CD4-positive, alpha-beta memory T cell (primary cell): ENCODE measurements at regions not wholly inside any gene's neighbourhood (a gene's known extent, or its start where the extent isn't known, plus 50 kb on each side); places are given as distances from the start of the nearest gene placed in this dataset.

ENCODE experiments used
- CTCF ChIA-PET: fragments of 350-600 bp; sonication (Branson Sonifier 250); formaldehyde crosslinking; loops from one replicate; lab custom pipeline; 2021; ENCODE audit warnings: inconsistent platforms; ENCODE audit not compliant: partially characterized antibody; lab: Charles Lee
- POLR2A ChIA-PET: fragments of 350-600 bp; sonication (Branson Sonifier 250); formaldehyde crosslinking; loops from one replicate; lab custom pipeline; 2021; ENCODE audit not compliant: partially characterized antibody; lab: Charles Lee
- DNase-seq, 5 donors: peaks; one replicate each; pipeline versions ENCODE4 v3.0.0 to v3.0.0-alpha.2; 2020 to 2022; ENCODE audit warnings: mixed read lengths in 1 of 5
- H3K27ac ChIP-seq: one replicate; pipeline ENCODE4 v1.7.0; 2013; ENCODE audit warnings: low read depth, low read length
- H3K27me3 ChIP-seq: 2 replicates; pipeline ENCODE4 v1.7.0; 2013; ENCODE audit warnings: mild to moderate bottlenecking, low read length, moderate library complexity; ENCODE audit not compliant: insufficient read depth
- H3K36me3 ChIP-seq: 2 replicates; pipeline ENCODE4 v1.7.0; 2013; ENCODE audit warnings: mild to moderate bottlenecking, low read length, moderate library complexity; ENCODE audit not compliant: insufficient read depth
- H3K4me1 ChIP-seq: 2 replicates; pipeline ENCODE4 v1.7.0; 2013; ENCODE audit warnings: mild to moderate bottlenecking, low read length, moderate library complexity; ENCODE audit not compliant: insufficient read depth
- H3K4me3 ChIP-seq, 2 donors: one replicate each; pipeline ENCODE4 v1.7.0; 2013; ENCODE audit warnings: low read length in 2 of 2, mild to moderate bottlenecking in 1 of 2
- H3K9me3 ChIP-seq, 2 donors: one replicate each; pipeline ENCODE4 v1.7.0; 2013; ENCODE audit warnings: low read length in 2 of 2, control low read depth in 1 of 2; ENCODE audit not compliant: control insufficient read depth in 1 of 2
- H3K27ac Mint-ChIP-seq, 7 donors: one replicate each; pipeline ENCODE4 v1.8.0; 2020 to 2021; ENCODE audit warnings: mixed read lengths in 7 of 7, mild to moderate bottlenecking in 6 of 7, inconsistent platforms in 3 of 7, moderate library complexity in 3 of 7
- H3K27me3 Mint-ChIP-seq, 2 donors: one replicate each; pipeline ENCODE4 v1.8.0; 2020 to 2021; ENCODE audit warnings: mixed read lengths in 2 of 2
- H3K36me3 Mint-ChIP-seq, 2 donors: one replicate each; pipeline ENCODE4 v1.8.0; 2020 to 2021; ENCODE audit warnings: mixed read lengths in 2 of 2, inconsistent platforms in 1 of 2, mild to moderate bottlenecking in 1 of 2
- H3K4me1 Mint-ChIP-seq, 4 donors: one replicate each; pipeline ENCODE4 v1.8.0; 2020 to 2021; ENCODE audit warnings: mixed read lengths in 4 of 4, mild to moderate bottlenecking in 1 of 4
- H3K4me3 Mint-ChIP-seq, 8 donors: one replicate each; pipeline ENCODE4 v1.8.0; 2020 to 2021; ENCODE audit warnings: mixed read lengths in 8 of 8, mild to moderate bottlenecking in 7 of 8, moderate library complexity in 6 of 8, inconsistent platforms in 3 of 8
- H3K9me3 Mint-ChIP-seq, 8 donors: one replicate each; pipeline ENCODE4 v1.8.0; 2020 to 2021; ENCODE audit warnings: mixed read lengths in 8 of 8, mild to moderate bottlenecking in 5 of 8, inconsistent platforms in 3 of 8, moderate library complexity in 1 of 8
- intact Hi-C: fragments of 100-400 bp; cut with micrococcal nuclease; formaldehyde crosslinking; loops from one replicate; pipeline ENCODE4 v1.15.1; 2023

DNA sequence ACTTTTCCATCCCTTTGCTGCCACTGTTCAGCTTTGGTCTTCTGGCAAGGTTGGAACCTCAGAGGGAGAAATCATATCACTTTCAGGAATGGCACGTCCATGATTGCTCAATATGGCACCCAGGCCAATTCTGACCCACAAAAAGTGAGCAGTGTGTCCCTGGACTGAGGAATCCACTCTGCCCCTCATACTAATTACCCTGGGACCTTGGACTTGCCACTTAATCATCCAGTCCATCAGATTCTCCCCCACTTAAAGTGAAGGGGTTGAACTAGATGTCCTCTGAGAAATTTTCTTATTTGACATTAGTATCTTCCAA is 449.3 kb upstream of the CITED2 start:
- H3K9me3 ChIP-seq, result no peaks in the 10 kb centered on the region
- intact Hi-C loops, result no loop called here
- H3K9me3 Mint-ChIP-seq, result peaks cover 0 to 1% (median 0%) of the 10 kb centered on the region in 8 donors
- no peak for DNase-seq
- H3K4me1 ChIP-seq, result no peaks in the 10 kb centered on the region
- no peaks in the 10 kb centered on the region for H3K36me3 ChIP-seq
- H3K27me3 Mint-ChIP-seq, result peaks cover 0 to 17% of the 10 kb centered on the region in 2 donors
- no peaks in the 10 kb centered on the region for H3K4me1 Mint-ChIP-seq
- no peak overlapping the region for H3K4me3 Mint-ChIP-seq
- H3K4me3 ChIP-seq, result no peak overlapping the region
- H3K27ac ChIP-seq, result no peak overlapping the region
- ChIA-PET POLR2A (no interaction called here), CTCF (no interaction called here)
- H3K36me3 Mint-ChIP-seq, result no peaks in the 10 kb centered on the region
- no peaks in the 10 kb centered on the region for H3K27me3 ChIP-seq
- H3K27ac Mint-ChIP-seq, result no peak overlapping the region

DNA sequence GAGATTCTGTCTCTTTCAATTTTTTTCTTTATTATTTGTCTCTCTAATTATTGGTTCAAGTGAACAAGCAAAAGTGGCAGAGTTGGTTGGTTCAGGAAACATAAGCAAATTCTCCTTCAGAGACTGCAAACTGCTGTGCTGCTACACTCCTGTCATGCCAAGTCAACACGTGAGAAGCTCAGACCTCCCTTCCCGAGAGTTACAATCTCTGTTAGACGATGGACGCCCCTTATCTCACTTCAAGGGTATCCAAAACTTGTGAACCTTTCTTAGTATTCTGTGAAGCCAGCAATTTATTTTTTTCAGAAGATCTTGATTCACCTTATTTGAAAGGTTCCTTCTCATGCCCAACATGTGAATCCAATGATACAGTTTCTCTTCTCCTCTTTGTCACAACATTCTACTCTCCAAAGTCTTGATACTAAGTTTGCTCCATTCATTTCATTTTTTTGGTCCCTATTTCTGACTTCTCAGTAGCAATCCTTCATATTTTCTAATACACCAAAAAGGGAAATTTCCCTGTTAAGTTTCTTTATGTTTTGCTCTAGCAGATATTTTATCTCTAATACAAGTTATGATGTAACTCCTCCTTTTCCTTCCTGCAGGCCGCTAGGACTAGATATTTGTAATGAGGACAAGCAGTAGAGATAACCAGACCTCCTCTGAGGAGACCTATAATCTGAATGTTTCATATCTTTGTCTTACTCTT is 448.8 kb upstream of the CITED2 start:
- intact Hi-C loops, result no loop called here
- Histone ChIP-seq H3K4me3 (no peak overlapping the region), H3K36me3 (no peaks in the 10 kb centered on the region), H3K27me3 (no peaks in the 10 kb centered on the region), H3K27ac (no peak overlapping the region), H3K9me3 (no peaks in the 10 kb centered on the region), H3K4me1 (no peaks in the 10 kb centered on the region)
- no peaks in the 10 kb centered on the region for H3K36me3 Mint-ChIP-seq
- POLR2A ChIA-PET, result no interaction called here
- H3K27me3 Mint-ChIP-seq, result peaks cover 3 to 17% of the 10 kb centered on the region in 2 donors
- no peaks in the 10 kb centered on the region for H3K4me1 Mint-ChIP-seq
- no peak overlapping the region for H3K4me3 Mint-ChIP-seq
- no peak overlapping the region for H3K27ac Mint-ChIP-seq
- CTCF ChIA-PET, result no interaction called here
- DNase-seq, result no peak
- H3K9me3 Mint-ChIP-seq, result no peaks in the 10 kb centered on the region

- CTCF ChIA-PET, result no interaction called here
- H3K36me3 Mint-ChIP-seq, result no peaks in the 10 kb centered on the region
These were observed 447.3 kb upstream of the CITED2 start for GRCh38 chr6:139821676-139822223.

DNA sequence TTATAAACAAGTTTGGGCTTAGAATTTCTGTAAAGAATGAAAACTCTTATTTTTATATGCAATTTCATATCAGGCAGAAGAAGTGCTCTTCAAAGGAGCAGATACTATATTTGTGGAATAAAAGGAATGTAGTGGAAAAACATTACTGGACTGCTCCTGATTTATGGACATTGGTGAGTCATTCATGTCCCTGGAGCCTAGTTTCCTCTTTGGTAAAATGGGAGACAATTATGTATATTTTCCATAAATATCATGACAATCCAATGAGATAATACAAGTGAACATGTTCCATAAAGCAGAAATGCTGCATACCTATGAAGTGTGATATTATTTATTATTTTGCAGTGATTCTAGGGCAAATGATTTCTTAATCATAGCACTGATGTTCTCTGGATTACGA is 445.8 kb upstream of the CITED2 start:
- Mint-ChIP-seq H3K27me3 (peaks cover 6 to 18% of the 10 kb centered on the region in 2 donors), H3K4me1 (no peaks in the 10 kb centered on the region), H3K9me3 (peaks cover 0 to 4% (median 0%) of the 10 kb centered on the region in 8 donors), H3K4me3 (no peak overlapping the region), H3K36me3 (no peaks in the 10 kb centered on the region), H3K27ac (no peak overlapping the region)
- CTCF ChIA-PET, result no interaction called here
- no peak for DNase-seq
- intact Hi-C loops, result no loop called here
- POLR2A ChIA-PET, result no interaction called here
- Histone ChIP-seq H3K4me1 (no peaks in the 10 kb centered on the region), H3K36me3 (no peaks in the 10 kb centered on the region), H3K9me3 (no peaks in the 10 kb centered on the region), H3K27ac (no peak overlapping the region), H3K27me3 (no peaks in the 10 kb centered on the region), H3K4me3 (no peak overlapping the region)

More at GRCh38 chr6:139821676-139822223, 447.3 kb upstream of the CITED2 start:
- Histone ChIP-seq H3K27me3 (no peaks in the 10 kb centered on the region), H3K9me3 (no peaks in the 10 kb centered on the region), H3K4me3 (no peak overlapping the region), H3K36me3 (no peaks in the 10 kb centered on the region), H3K27ac (no peak overlapping the region), H3K4me1 (no peaks in the 10 kb centered on the region)
- Mint-ChIP-seq H3K4me1 (no peaks in the 10 kb centered on the region), H3K27me3 (peaks cover 3 to 18% of the 10 kb centered on the region in 2 donors), H3K9me3 (no peaks in the 10 kb centered on the region), H3K27ac (no peak overlapping the region), H3K4me3 (no peak overlapping the region)
- intact Hi-C loops, result no loop called here
- POLR2A ChIA-PET, result no interaction called here
- no peak for DNase-seq

- CTCF ChIA-PET, result no interaction called here
- no peaks in the 10 kb centered on the region for H3K9me3 ChIP-seq
- Mint-ChIP-seq H3K9me3 (peaks cover 0 to 4% (median 0%) of the 10 kb centered on the region in 8 donors), H3K4me1 (no peaks in the 10 kb centered on the region), H3K27ac (no peak overlapping the region), H3K4me3 (no peak overlapping the region), H3K27me3 (peaks cover 9 to 16% of the 10 kb centered on the region in 2 donors), H3K36me3 (no peaks in the 10 kb centered on the region)
- H3K36me3 ChIP-seq, result no peaks in the 10 kb centered on the region
- POLR2A ChIA-PET, result no interaction called here
- H3K4me1 ChIP-seq, result no peaks in the 10 kb centered on the region
- H3K27me3 ChIP-seq, result no peaks in the 10 kb centered on the region
- no peak for DNase-seq
- intact Hi-C loops, result no loop called here
- H3K27ac ChIP-seq, result no peak overlapping the region
- no peak overlapping the region for H3K4me3 ChIP-seq
These were observed 445.3 kb upstream of the CITED2 start for GRCh38 chr6:139819776-139820175.

DNA sequence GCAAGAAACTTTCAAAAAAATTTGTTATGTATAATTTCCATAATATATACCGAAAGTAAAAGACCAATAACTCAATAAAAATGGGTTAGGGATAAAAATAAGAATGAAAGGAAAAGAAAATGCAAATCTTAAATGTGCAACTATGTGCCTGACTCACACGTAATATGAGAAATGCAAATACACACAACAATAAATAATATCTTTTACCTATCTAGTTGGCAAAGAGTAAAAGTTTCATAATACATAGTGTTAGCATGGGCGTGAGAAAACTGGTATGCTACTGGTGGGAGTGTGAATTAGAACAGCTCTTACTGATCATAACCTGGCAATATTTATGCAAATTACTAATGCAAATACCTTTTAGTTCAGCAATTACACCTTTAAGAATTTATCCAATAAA is 438.5 kb upstream of the CITED2 start:
- Histone ChIP-seq H3K36me3 (no peaks in the 10 kb centered on the region), H3K27me3 (peaks cover 6% of the 10 kb centered on the region), H3K27ac (no peak overlapping the region), H3K9me3 (no peaks in the 10 kb centered on the region), H3K4me1 (no peaks in the 10 kb centered on the region), H3K4me3 (no peak overlapping the region)
- H3K27ac Mint-ChIP-seq, result no peak overlapping the region
- peaks cover 5 to 7% of the 10 kb centered on the region in 2 donors for H3K27me3 Mint-ChIP-seq
- ChIA-PET CTCF (no interaction called here), POLR2A (no interaction called here)
- no peak overlapping the region for H3K4me3 Mint-ChIP-seq
- peaks cover 0 to 4% (median 0%) of the 10 kb centered on the region in 8 donors for H3K9me3 Mint-ChIP-seq
- no peak for DNase-seq
- intact Hi-C loops, result no loop called here
- H3K36me3 Mint-ChIP-seq, result no peaks in the 10 kb centered on the region
- no peaks in the 10 kb centered on the region for H3K4me1 Mint-ChIP-seq

DNA sequence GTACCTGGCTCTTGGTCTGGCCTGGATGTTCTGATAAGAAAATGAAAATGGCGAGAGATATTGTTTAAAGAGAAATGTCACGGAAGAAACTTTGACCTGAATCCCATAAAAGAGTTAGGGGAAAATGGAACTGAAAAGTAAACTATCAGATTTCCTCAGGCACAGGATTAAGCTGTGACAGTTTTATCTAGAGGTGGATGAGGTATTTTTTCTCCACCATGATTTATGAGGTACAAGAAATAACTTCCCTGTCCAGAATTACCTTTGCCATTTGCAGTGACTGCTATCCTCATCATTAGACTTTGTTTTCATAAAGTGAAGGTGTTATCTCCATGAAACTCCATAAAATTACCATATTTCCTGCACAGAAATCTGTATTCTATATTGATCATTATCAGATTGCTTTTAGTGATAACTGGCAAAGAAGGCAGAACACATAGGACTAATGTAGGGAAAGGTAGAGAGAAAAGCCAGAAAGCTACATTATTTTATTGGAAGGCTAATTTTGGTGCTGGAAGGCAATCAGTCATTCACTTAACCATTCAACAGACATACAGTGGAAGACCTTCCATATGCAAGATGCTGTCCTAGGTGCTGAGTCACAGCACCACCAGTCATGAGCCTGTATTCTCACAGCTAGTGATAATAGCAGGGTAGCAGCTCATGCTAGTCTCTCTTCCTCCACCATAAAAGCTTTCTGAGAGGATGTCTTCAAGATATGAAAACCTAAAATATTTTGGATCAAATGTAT is 427.3 kb upstream of the CITED2 start:
- no peak overlapping the region for H3K27ac Mint-ChIP-seq
- intact Hi-C loops, result no loop called here
- DNase-seq, result no peak
- POLR2A ChIA-PET, result no interaction called here
- Histone ChIP-seq H3K4me3 (no peak overlapping the region), H3K36me3 (no peaks in the 10 kb centered on the region), H3K27ac (no peak overlapping the region), H3K27me3 (no peaks in the 10 kb centered on the region), H3K4me1 (no peaks in the 10 kb centered on the region), H3K9me3 (no peaks in the 10 kb centered on the region)
- CTCF ChIA-PET, result interaction anchor here (1.3 kb wide), 1 partner anchor 16 kb away, joined by 4 read pairs; no protein-coding TSS in a partner anchor
- H3K4me1 Mint-ChIP-seq, result no peaks in the 10 kb centered on the region
- peaks cover 0 to 5% (median 3%) of the 10 kb centered on the region in 8 donors for H3K9me3 Mint-ChIP-seq
- H3K27me3 Mint-ChIP-seq, result peaks cover 1 to 8% of the 10 kb centered on the region in 2 donors
- no peaks in the 10 kb centered on the region for H3K36me3 Mint-ChIP-seq
- no peak overlapping the region for H3K4me3 Mint-ChIP-seq
